ENCODE measurements at regions not wholly inside any gene's neighbourhood (a gene's known extent, or its start where the extent isn't known, plus 50 kb on each side); places are given as distances from the start of the nearest gene placed in this dataset.
A peak's percentile ranks its signal among the peaks of the same experiment; 100 is the strongest.

DNA sequence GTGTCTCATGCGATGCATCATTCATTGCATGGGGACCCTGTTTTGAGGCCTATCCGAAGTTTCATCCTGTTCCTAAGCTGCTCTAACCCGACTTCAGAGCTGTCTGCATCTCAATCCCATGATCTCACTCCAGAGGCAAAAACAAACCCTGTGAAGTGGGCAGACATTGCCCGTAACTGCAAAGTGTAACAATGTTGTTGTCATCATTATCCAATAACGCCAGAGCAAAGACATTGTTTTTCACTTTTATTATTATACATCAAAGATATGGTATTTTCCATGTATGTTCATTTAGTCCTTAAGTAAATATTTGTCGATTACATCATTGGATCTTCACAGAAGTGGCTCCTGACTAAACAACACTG lies 246.7 kb downstream of the KLF6 start:
- H3K36me3 ChIP-seq (ENCODE audit: control insufficient read depth in 2 of 2, insufficient read depth in 2 of 2, low read length in 2 of 2): no peaks in the 10 kb centered on the region
- no peak overlapping the region for H3K4me3 ChIP-seq (ENCODE audit: low read length in 2 of 2)
- no peaks in the 10 kb centered on the region for H3K4me1 ChIP-seq (ENCODE audit: control insufficient read depth in 2 of 2, insufficient read depth in 2 of 2, low read length in 2 of 2)
- peak overlapping the region in 1 of 2 donors; percentile 53 for H3K27ac ChIP-seq (ENCODE audit: low read depth in 2 of 2, low read length in 2 of 2)
- H3K27me3 ChIP-seq (ENCODE audit: control insufficient read depth in 2 of 2, insufficient read depth in 2 of 2, low read length in 2 of 2): no peaks in the 10 kb centered on the region
- H3K9me3 ChIP-seq (ENCODE audit: control insufficient read depth in 2 of 2, low read length in 2 of 2): no peaks in the 10 kb centered on the region
- H3K9ac ChIP-seq (ENCODE audit: low read depth in 1 of 2, low read length in 2 of 2): no peak overlapping the region

DNA sequence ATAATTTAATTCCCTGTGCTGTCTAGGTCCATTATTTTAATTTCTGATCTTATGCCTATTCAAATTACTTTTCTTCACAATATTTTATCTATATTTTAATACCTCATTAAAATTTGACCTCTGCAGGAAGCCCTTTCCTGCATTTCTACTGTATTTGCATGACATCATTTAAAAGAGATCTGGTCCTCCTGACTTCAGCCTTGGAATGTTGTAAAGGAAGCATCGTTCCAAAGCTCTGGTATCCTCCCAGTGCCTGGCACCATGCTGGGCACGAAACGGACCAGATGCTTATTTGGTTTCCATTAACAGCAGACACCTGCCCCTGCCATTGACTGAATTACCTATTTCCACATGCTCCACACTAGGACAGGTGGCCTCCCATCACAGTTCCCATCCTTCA lies 247.5 kb downstream of the KLF6 start:
- Histone ChIP-seq H3K9me3 (ENCODE audit: control insufficient read depth in 2 of 2, low read length in 2 of 2) (no peaks in the 10 kb centered on the region), H3K27ac (ENCODE audit: low read depth in 2 of 2, low read length in 2 of 2) (peak overlapping the region in 1 of 2 donors; percentile 53), H3K9ac (ENCODE audit: low read depth in 1 of 2, low read length in 2 of 2) (no peak overlapping the region), H3K27me3 (ENCODE audit: control insufficient read depth in 2 of 2, insufficient read depth in 2 of 2, low read length in 2 of 2) (no peaks in the 10 kb centered on the region), H3K36me3 (ENCODE audit: control insufficient read depth in 2 of 2, insufficient read depth in 2 of 2, low read length in 2 of 2) (no peaks in the 10 kb centered on the region), H3K4me1 (ENCODE audit: control insufficient read depth in 2 of 2, insufficient read depth in 2 of 2, low read length in 2 of 2) (no peaks in the 10 kb centered on the region), H3K4me3 (ENCODE audit: low read length in 2 of 2) (no peak overlapping the region)

DNA sequence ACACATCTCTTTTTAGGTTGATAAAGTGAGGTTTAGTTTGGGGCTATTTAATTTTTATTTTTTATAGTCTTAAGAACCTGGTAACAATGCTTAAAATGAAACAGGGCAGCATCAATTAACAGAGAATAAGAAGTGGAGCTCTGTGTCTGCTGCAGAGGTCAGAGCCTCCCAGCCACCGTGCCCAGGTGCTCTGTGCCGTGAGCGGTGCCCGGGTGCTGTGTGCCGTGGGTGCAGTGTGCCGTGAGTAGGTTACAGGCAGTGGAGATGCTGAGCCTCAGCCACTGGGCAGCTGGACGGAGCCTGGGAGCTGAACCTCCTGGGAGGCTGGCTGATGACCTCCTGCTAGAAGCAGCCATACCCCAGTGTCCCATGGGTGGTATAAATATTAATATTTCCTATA lies 250.0 kb downstream of the KLF6 start:
- Histone ChIP-seq H3K36me3 (ENCODE audit: control insufficient read depth in 2 of 2, insufficient read depth in 2 of 2, low read length in 2 of 2) (no peaks in the 10 kb centered on the region), H3K4me1 (ENCODE audit: control insufficient read depth in 2 of 2, insufficient read depth in 2 of 2, low read length in 2 of 2) (no peaks in the 10 kb centered on the region), H3K9me3 (ENCODE audit: control insufficient read depth in 2 of 2, low read length in 2 of 2) (no peaks in the 10 kb centered on the region), H3K27ac (ENCODE audit: low read depth in 2 of 2, low read length in 2 of 2) (no peak overlapping the region), H3K4me3 (ENCODE audit: low read length in 2 of 2) (no peak overlapping the region), H3K9ac (ENCODE audit: low read depth in 1 of 2, low read length in 2 of 2) (no peak overlapping the region), H3K27me3 (ENCODE audit: control insufficient read depth in 2 of 2, insufficient read depth in 2 of 2, low read length in 2 of 2) (no peaks in the 10 kb centered on the region)

DNA sequence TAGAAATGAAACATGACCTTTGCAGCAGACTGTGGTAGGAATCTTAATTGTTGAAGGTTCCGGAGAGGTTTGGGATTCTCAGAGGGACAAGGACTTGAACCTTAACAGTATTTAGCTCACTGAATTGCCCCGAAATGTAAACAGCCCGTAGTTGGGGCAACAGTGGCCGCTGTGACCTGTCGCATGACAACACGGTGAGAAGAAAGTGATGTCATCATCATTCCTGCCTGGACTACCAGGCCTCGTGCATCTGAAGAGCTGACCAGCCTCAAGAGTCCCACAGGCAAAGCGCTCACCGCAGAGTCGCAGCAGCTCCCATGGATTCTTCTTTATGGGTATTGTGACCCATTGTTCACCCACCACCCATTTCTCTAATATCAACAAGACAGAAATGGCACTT lies 250.6 kb downstream of the KLF6 start:
- H3K9ac ChIP-seq (ENCODE audit: low read depth in 1 of 2, low read length in 2 of 2): no peak overlapping the region
- H3K9me3 ChIP-seq (ENCODE audit: control insufficient read depth in 2 of 2, low read length in 2 of 2): no peaks in the 10 kb centered on the region
- H3K27ac ChIP-seq (ENCODE audit: low read depth in 2 of 2, low read length in 2 of 2): no peak overlapping the region
- no peaks in the 10 kb centered on the region for H3K36me3 ChIP-seq (ENCODE audit: control insufficient read depth in 2 of 2, insufficient read depth in 2 of 2, low read length in 2 of 2)
- H3K27me3 ChIP-seq (ENCODE audit: control insufficient read depth in 2 of 2, insufficient read depth in 2 of 2, low read length in 2 of 2): no peaks in the 10 kb centered on the region
- H3K4me3 ChIP-seq (ENCODE audit: low read length in 2 of 2): no peak overlapping the region
- H3K4me1 ChIP-seq (ENCODE audit: control insufficient read depth in 2 of 2, insufficient read depth in 2 of 2, low read length in 2 of 2): no peaks in the 10 kb centered on the region

GRCh38 chr10:3533296-3533695 lies 251.7 kb downstream of the KLF6 start:
- Histone ChIP-seq H3K9ac (ENCODE audit: low read depth in 1 of 2, low read length in 2 of 2) (no peak overlapping the region), H3K9me3 (ENCODE audit: control insufficient read depth in 2 of 2, low read length in 2 of 2) (no peaks in the 10 kb centered on the region), H3K27ac (ENCODE audit: low read depth in 2 of 2, low read length in 2 of 2) (no peak overlapping the region), H3K4me1 (ENCODE audit: control insufficient read depth in 2 of 2, insufficient read depth in 2 of 2, low read length in 2 of 2) (no peaks in the 10 kb centered on the region), H3K4me3 (ENCODE audit: low read length in 2 of 2) (no peak overlapping the region), H3K27me3 (ENCODE audit: control insufficient read depth in 2 of 2, insufficient read depth in 2 of 2, low read length in 2 of 2) (no peaks in the 10 kb centered on the region), H3K36me3 (ENCODE audit: control insufficient read depth in 2 of 2, insufficient read depth in 2 of 2, low read length in 2 of 2) (no peaks in the 10 kb centered on the region)

DNA sequence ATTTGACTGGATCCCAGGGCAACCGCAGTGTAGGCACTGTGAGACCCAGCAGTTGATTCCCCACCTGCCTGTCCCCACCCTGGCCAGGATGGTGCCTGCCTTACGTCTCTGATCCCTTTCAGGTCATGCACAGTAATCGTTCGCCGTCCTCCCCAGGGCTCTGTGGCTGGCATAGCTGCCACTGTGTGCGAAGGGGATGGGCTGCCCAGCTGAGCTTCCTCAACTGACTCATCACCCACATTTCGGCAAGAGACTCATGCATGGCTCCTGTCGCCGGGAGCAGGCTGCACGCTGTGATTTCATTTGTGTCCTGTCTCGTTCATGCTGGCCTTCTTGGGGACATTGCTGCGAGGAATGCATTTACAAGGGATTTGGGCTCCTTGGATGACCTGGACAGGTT lies 252.4 kb downstream of the KLF6 start:
- Histone ChIP-seq H3K27me3 (ENCODE audit: control insufficient read depth in 2 of 2, insufficient read depth in 2 of 2, low read length in 2 of 2) (no peaks in the 10 kb centered on the region), H3K4me3 (ENCODE audit: low read length in 2 of 2) (no peak overlapping the region), H3K9ac (ENCODE audit: low read depth in 1 of 2, low read length in 2 of 2) (no peak overlapping the region), H3K27ac (ENCODE audit: low read depth in 2 of 2, low read length in 2 of 2) (no peak overlapping the region), H3K4me1 (ENCODE audit: control insufficient read depth in 2 of 2, insufficient read depth in 2 of 2, low read length in 2 of 2) (no peaks in the 10 kb centered on the region), H3K9me3 (ENCODE audit: control insufficient read depth in 2 of 2, low read length in 2 of 2) (no peaks in the 10 kb centered on the region), H3K36me3 (ENCODE audit: control insufficient read depth in 2 of 2, insufficient read depth in 2 of 2, low read length in 2 of 2) (no peaks in the 10 kb centered on the region)

DNA sequence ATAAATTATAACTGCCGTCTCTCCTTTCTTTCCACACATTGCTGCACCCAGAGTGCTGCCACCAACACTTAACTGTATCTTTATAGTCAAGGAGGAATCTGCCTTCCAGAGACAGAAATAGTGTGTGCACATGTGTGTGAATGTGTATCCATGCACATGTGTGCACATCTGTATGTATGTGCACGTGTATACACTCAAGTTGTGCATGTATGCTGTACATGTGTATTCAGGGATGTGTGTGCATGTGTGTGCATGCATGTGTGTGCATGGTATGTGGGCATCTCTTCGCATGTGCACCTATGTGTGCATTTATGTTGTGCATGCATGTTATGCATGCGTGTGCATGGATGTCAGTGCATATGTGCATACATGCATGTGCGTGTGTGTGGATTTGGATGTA lies 253.3 kb downstream of the KLF6 start:
- no peak overlapping the region for H3K4me3 ChIP-seq (ENCODE audit: low read length in 2 of 2)
- no peaks in the 10 kb centered on the region for H3K36me3 ChIP-seq (ENCODE audit: control insufficient read depth in 2 of 2, insufficient read depth in 2 of 2, low read length in 2 of 2)
- no peaks in the 10 kb centered on the region for H3K4me1 ChIP-seq (ENCODE audit: control insufficient read depth in 2 of 2, insufficient read depth in 2 of 2, low read length in 2 of 2)
- H3K9me3 ChIP-seq (ENCODE audit: control insufficient read depth in 2 of 2, low read length in 2 of 2): no peaks in the 10 kb centered on the region
- no peak overlapping the region for H3K27ac ChIP-seq (ENCODE audit: low read depth in 2 of 2, low read length in 2 of 2)
- H3K27me3 ChIP-seq (ENCODE audit: control insufficient read depth in 2 of 2, insufficient read depth in 2 of 2, low read length in 2 of 2): no peaks in the 10 kb centered on the region
- no peak overlapping the region for H3K9ac ChIP-seq (ENCODE audit: low read depth in 1 of 2, low read length in 2 of 2)

DNA sequence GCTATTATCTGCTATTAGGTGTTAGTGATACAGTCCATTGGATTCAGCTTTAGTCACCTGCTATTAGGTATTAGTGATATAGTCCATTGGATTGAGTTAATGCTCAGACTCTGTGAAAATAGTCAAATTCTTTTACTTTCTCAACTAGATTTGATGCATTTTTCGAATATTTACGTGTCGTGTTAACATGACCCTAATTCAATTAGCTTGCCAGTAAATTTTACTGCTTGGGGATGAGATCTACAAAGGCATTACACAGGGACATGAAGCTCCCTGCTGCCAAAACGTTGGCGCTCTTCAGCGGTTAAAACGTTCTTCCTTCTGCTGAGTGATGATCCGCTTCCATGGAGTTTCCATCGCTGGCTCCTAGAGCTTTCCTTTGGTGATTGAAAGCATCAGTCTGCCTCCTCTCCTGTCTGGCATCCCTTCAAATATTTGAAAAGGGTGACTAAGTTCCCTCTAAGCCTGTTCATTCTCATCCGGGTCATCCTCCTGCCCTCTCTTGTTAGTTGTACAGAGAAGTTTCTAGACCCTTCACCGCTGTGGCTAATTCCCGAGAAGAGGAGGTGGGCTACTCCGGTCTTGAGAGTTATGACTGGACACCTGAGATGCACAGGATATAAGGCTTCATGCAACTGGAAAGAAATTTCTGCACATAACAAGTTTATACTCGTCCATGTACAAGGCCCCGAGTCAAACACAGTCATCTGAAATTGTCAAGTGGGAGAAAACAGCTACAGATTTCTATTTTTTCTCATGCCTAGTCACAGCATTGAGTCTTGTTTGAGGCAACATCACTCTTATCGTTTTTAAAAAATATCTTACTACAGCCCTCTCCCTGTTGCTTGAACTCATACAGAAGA lies 254.0 kb downstream of the KLF6 start:
- Histone ChIP-seq H3K36me3 (ENCODE audit: control insufficient read depth in 2 of 2, insufficient read depth in 2 of 2, low read length in 2 of 2) (no peaks in the 10 kb centered on the region), H3K27ac (ENCODE audit: low read depth in 2 of 2, low read length in 2 of 2) (no peak overlapping the region), H3K9ac (ENCODE audit: low read depth in 1 of 2, low read length in 2 of 2) (no peak overlapping the region), H3K9me3 (ENCODE audit: control insufficient read depth in 2 of 2, low read length in 2 of 2) (no peaks in the 10 kb centered on the region), H3K4me1 (ENCODE audit: control insufficient read depth in 2 of 2, insufficient read depth in 2 of 2, low read length in 2 of 2) (no peaks in the 10 kb centered on the region), H3K4me3 (ENCODE audit: low read length in 2 of 2) (no peak overlapping the region), H3K27me3 (ENCODE audit: control insufficient read depth in 2 of 2, insufficient read depth in 2 of 2, low read length in 2 of 2) (no peaks in the 10 kb centered on the region)

- H3K9ac ChIP-seq (ENCODE audit: low read depth in 1 of 2, low read length in 2 of 2): no peak overlapping the region
- H3K9me3 ChIP-seq (ENCODE audit: control insufficient read depth in 2 of 2, low read length in 2 of 2): no peaks in the 10 kb centered on the region
- no peak overlapping the region for H3K27ac ChIP-seq (ENCODE audit: low read depth in 2 of 2, low read length in 2 of 2)
- H3K36me3 ChIP-seq (ENCODE audit: control insufficient read depth in 2 of 2, insufficient read depth in 2 of 2, low read length in 2 of 2): no peaks in the 10 kb centered on the region
- no peaks in the 10 kb centered on the region for H3K27me3 ChIP-seq (ENCODE audit: control insufficient read depth in 2 of 2, insufficient read depth in 2 of 2, low read length in 2 of 2)
- no peak overlapping the region for H3K4me3 ChIP-seq (ENCODE audit: low read length in 2 of 2)
- H3K4me1 ChIP-seq (ENCODE audit: control insufficient read depth in 2 of 2, insufficient read depth in 2 of 2, low read length in 2 of 2): no peaks in the 10 kb centered on the region
These were observed 254.7 kb downstream of the KLF6 start for GRCh38 chr10:3530346-3530745.

DNA sequence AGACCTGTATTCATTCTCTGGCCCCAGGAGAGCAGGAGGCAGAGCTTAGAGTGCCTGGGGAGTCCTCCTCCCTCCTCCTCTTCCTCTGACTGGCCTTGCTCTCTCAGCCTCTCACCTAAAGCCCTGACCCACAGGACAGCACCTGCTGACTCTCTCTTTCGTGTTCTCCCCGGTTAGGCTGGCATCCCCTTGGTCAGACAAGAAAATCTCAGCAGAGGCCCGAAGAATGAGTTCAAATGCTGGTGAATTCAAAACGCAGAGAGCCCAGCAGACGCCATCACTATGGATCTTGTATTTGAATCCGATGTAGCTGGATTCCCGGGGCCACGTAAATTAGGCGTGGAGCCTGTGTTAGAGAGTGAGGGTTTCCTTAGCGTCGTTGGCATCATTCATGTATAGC lies 255.3 kb downstream of the KLF6 start:
- H3K27ac ChIP-seq (ENCODE audit: low read depth in 2 of 2, low read length in 2 of 2): no peak overlapping the region
- H3K36me3 ChIP-seq (ENCODE audit: control insufficient read depth in 2 of 2, insufficient read depth in 2 of 2, low read length in 2 of 2): no peaks in the 10 kb centered on the region
- no peak overlapping the region for H3K9ac ChIP-seq (ENCODE audit: low read depth in 1 of 2, low read length in 2 of 2)
- no peaks in the 10 kb centered on the region for H3K4me1 ChIP-seq (ENCODE audit: control insufficient read depth in 2 of 2, insufficient read depth in 2 of 2, low read length in 2 of 2)
- H3K4me3 ChIP-seq (ENCODE audit: low read length in 2 of 2): no peak overlapping the region
- no peaks in the 10 kb centered on the region for H3K9me3 ChIP-seq (ENCODE audit: control insufficient read depth in 2 of 2, low read length in 2 of 2)
- H3K27me3 ChIP-seq (ENCODE audit: control insufficient read depth in 2 of 2, insufficient read depth in 2 of 2, low read length in 2 of 2): no peaks in the 10 kb centered on the region
